OCI-LY3 (cell line): ENCODE measurements at regions not wholly inside any gene's neighbourhood (a gene's known extent, or its start where the extent isn't known, plus 50 kb on each side); places are given as distances from the start of the nearest gene placed in this dataset.

Experiments used
- EZH2phosphoT487 ChIP-seq: fragments of 200-600 bp; shearing (Covaris generic); IDR thresholded peaks from 2 replicates; pipeline ENCODE4 v1.6.1; 2018; ENCODE audit warnings: antibody characterized with exemption, mixed run types, low read depth
- TF ChIP-seq, protein P1 (sequence below): fragments of 200-600, 300-600 bp; sonication (generic); IDR thresholded peaks from 2 replicates; pipeline ENCODE4 v1.5.1; 2014; ENCODE audit warnings: antibody characterized with exemption, low read length, low read depth

DNA sequence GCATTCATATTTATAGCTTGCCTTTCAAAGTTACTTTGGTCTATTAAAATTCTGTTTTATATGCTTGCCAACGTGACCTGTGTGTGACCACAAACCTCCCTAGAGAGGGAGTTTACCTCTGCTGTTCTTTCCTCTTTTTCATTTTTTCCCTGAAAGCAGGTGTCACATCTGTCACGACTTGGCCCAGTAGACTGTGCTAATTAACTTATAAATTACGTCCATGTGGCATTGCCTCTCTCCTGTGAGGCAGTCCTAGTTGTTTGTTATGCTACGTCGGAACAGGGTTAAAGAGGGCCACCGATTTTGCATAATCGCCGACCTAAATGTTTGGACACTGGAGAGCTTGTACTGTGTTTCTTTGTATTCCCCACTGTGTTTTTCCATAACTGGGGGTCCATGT is 343.9 kb upstream of the FLRT2 start:
- TF ChIP-seq, protein P1, sequence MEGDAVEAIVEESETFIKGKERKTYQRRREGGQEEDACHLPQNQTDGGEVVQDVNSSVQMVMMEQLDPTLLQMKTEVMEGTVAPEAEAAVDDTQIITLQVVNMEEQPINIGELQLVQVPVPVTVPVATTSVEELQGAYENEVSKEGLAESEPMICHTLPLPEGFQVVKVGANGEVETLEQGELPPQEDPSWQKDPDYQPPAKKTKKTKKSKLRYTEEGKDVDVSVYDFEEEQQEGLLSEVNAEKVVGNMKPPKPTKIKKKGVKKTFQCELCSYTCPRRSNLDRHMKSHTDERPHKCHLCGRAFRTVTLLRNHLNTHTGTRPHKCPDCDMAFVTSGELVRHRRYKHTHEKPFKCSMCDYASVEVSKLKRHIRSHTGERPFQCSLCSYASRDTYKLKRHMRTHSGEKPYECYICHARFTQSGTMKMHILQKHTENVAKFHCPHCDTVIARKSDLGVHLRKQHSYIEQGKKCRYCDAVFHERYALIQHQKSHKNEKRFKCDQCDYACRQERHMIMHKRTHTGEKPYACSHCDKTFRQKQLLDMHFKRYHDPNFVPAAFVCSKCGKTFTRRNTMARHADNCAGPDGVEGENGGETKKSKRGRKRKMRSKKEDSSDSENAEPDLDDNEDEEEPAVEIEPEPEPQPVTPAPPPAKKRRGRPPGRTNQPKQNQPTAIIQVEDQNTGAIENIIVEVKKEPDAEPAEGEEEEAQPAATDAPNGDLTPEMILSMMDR: no peak
- TF ChIP-seq EZH2phosphoT487: no peak
